AG09309 (cell line): ENCODE measurements at regions not wholly inside any gene's neighbourhood (a gene's known extent, or its start where the extent isn't known, plus 50 kb on each side); places are given as distances from the start of the nearest gene placed in this dataset.
"Not testable (repeated sequence)": the region's sequence is repeated elsewhere in the genome, so short reads cannot be mapped to it uniquely, and the experiment has no call there.

Experiments
- DNase-seq: peaks from one replicate; pipeline ENCODE4 v3.0.0-alpha.2; 2010; ENCODE audit warnings: low read depth
- H3K4me3 ChIP-seq: 2 replicates; pipeline ENCODE4 v1.5.1; 2011; ENCODE audit warnings: mild to moderate bottlenecking, low read depth, low read length, moderate library complexity; ENCODE audit not compliant: control insufficient read depth
- CTCF ChIP-seq: IDR thresholded peaks from 2 replicates; pipeline ENCODE4 v1.5.1; 2011; ENCODE audit warnings: mild to moderate bottlenecking, low read depth, low read length, inconsistent platforms; ENCODE audit not compliant: insufficient read depth, control insufficient read depth; ENCODE audit errors: missing control alignments

- DNase-seq = no peak
- TF ChIP-seq CTCF = no peak
- no peak overlapping the region for H3K4me3 ChIP-seq
These were observed 160.6 kb downstream of the RPLP1 start for GRCh38 chr15:69613182-69613581.

- no peak for DNase-seq
These were observed 161.4 kb downstream of the RPLP1 start for GRCh38 chr15:69613988-69614387.

GRCh38 chr15:69615736-69616135 is 163.1 kb downstream of the RPLP1 start:
- H3K4me3 ChIP-seq = no peak overlapping the region
- TF ChIP-seq CTCF = no peak
- DNase-seq = no peak

More at GRCh38 chr15:69613988-69614387, 161.4 kb downstream of the RPLP1 start:
- no peak for TF ChIP-seq CTCF
- H3K4me3 ChIP-seq = no peak overlapping the region

GRCh38 chr15:69616558-69616957 is 163.9 kb downstream of the RPLP1 start:
- H3K4me3 ChIP-seq = no peak overlapping the region
- DNase-seq = no peak

GRCh38 chr15:69617144-69617543 is 164.5 kb downstream of the RPLP1 start:
- H3K4me3 ChIP-seq, DNase-seq: not testable (repeated sequence)

More at GRCh38 chr15:69616558-69616957, 163.9 kb downstream of the RPLP1 start:
- no peak for TF ChIP-seq CTCF

GRCh38 chr15:69623392-69624154 is 171.0 kb downstream of the RPLP1 start:
- DNase-seq = no peak
- no peak overlapping the region for H3K4me3 ChIP-seq
- TF ChIP-seq CTCF = no peak

GRCh38 chr15:69624155-69624520 is 171.5 kb downstream of the RPLP1 start:
- no peak for TF ChIP-seq CTCF
- no peak overlapping the region for H3K4me3 ChIP-seq
- no peak for DNase-seq
